PC-3 (cell line): ENCODE measurements at regions not wholly inside any gene's neighbourhood (a gene's known extent, or its start where the extent isn't known, plus 50 kb on each side); places are given as distances from the start of the nearest gene placed in this dataset.

Experiments
- ATAC-seq: fragments of 200-7000 bp; cut with Tn5 transposase; 2 replicates; pipeline ENCODE4 v1.9.1; 2020; ENCODE audit warnings: mild to moderate bottlenecking, moderate library complexity
- BruUV-seq: library from RNA; stranded (reverse); fragments of 400-500 nt; replicated peaks from 2 replicates; lab custom pipeline; 2021; lab: Mats Ljungman, UMichigan
- CTCF ChIA-PET: fragments of 300-600 bp; sonication (Branson Sonifier 250); formaldehyde crosslinking; loops from one replicate; lab custom pipeline; 2022; ENCODE audit warnings: antibody characterized with exemption; lab: Charles Lee
- POLR2A ChIA-PET: fragments of 300-600 bp; sonication (Branson Sonifier 250); formaldehyde crosslinking; loops from one replicate; lab custom pipeline; 2022; ENCODE audit warnings: antibody characterized with exemption; ENCODE audit not compliant: unreplicated experiment; lab: Charles Lee
- DNase-seq: peaks from one replicate; pipeline ENCODE4 v3.0.0-alpha.2; 2015
- H2AFZ ChIP-seq: fragments of 300-600 bp; sonication (generic); 2 replicates; pipeline ENCODE4 v1.6.0; 2016; ENCODE audit warnings: antibody characterized with exemption, low read length
- H3F3A ChIP-seq: fragments of 300-600 bp; sonication (generic); one replicate; pipeline ENCODE4 v1.6.0; 2017; ENCODE audit warnings: antibody characterized with exemption, low read length, control low read depth, mild to moderate bottlenecking; ENCODE audit not compliant: unreplicated experiment
- H3K27ac ChIP-seq: fragments of 300-600 bp; sonication (generic); 2 replicates; pipeline ENCODE4 v1.5.1; 2016; ENCODE audit warnings: mild to moderate bottlenecking, low read length
- H3K27me3 ChIP-seq: fragments of 300-600 bp; sonication (generic); 2 replicates; pipeline ENCODE4 v1.6.1; 2016; ENCODE audit warnings: low read length, mixed read lengths
- H3K36me3 ChIP-seq: fragments of 300-600 bp; sonication (generic); 2 replicates; pipeline ENCODE4 v1.6.1; 2016; ENCODE audit warnings: low read depth, mixed run types, low read length, mixed read lengths
- H3K4me1 ChIP-seq: fragments of 300-600 bp; sonication (generic); 2 replicates; pipeline ENCODE4 v1.5.1; 2016; ENCODE audit warnings: low read length; ENCODE audit not compliant: insufficient read depth
- H3K4me2 ChIP-seq: fragments of 300-600 bp; sonication (generic); 2 replicates; pipeline ENCODE4 v1.6.0; 2016; ENCODE audit warnings: low read length
- H3K4me3 ChIP-seq: fragments of 300-600 bp; sonication (generic); 2 replicates; pipeline ENCODE4 v1.5.1; 2016; ENCODE audit warnings: mild to moderate bottlenecking, low read length, mixed read lengths
- H3K79me2 ChIP-seq: fragments of 300-600 bp; sonication (generic); 2 replicates; pipeline ENCODE4 v1.6.1; 2017; ENCODE audit warnings: low read length, mixed read lengths
- H3K9ac ChIP-seq: fragments of 300-600 bp; sonication (generic); 2 replicates; pipeline ENCODE4 v1.6.0; 2016; ENCODE audit warnings: mild to moderate bottlenecking, low read length
- H3K9me2 ChIP-seq: fragments of 300-600 bp; sonication (generic); replicated peaks from 2 replicates; pipeline ENCODE4 v1.6.1; 2016; ENCODE audit warnings: mixed run types, low read length, mixed read lengths
- H3K9me3 ChIP-seq: fragments of 300-600 bp; sonication (generic); 2 replicates; pipeline ENCODE4 v1.6.1; 2016; ENCODE audit warnings: low read length, mixed read lengths
- H4K20me1 ChIP-seq: fragments of 300-600 bp; sonication (generic); 2 replicates; pipeline ENCODE4 v1.6.1; 2016; ENCODE audit warnings: low read length, mixed read lengths
- CTCF ChIP-seq: fragments of 300-600 bp; sonication (generic); conservative IDR thresholded peaks from 2 replicates; pipeline ENCODE4 v1.5.1; 2017; ENCODE audit warnings: antibody characterized with exemption, low read depth, mild to moderate bottlenecking, low read length
- EZH2 ChIP-seq: fragments of 300-600 bp; sonication (generic); IDR thresholded peaks from one replicate; pipeline ENCODE4 v1.6.1; 2017; ENCODE audit warnings: antibody characterized with exemption, mild to moderate bottlenecking, low read length; ENCODE audit not compliant: unreplicated experiment
- EZH2phosphoT487 ChIP-seq: fragments of 300-600 bp; sonication (generic); IDR thresholded peaks from 2 replicates; pipeline ENCODE4 v1.6.1; 2018; ENCODE audit warnings: mild to moderate bottlenecking, antibody characterized with exemption, low read length, borderline replicate concordance
- intact Hi-C: fragments of 100-400 bp; cut with micrococcal nuclease; formaldehyde crosslinking; loops from 2 replicates; pipeline ENCODE4 v1.9.0; 2023

GRCh38 chr7:119320316-119320715 is 952.7 kb upstream of the KCND2 start:
- H3K27ac ChIP-seq: no peak overlapping the region
- no peaks in the 10 kb centered on the region for H3F3A ChIP-seq
- no peak overlapping the region for H2AFZ ChIP-seq
- POLR2A ChIA-PET: no interaction called here
- H3K79me2 ChIP-seq: no peaks in the 10 kb centered on the region
- H3K36me3 ChIP-seq: no peaks in the 10 kb centered on the region
- intact Hi-C loops: no loop called here
- H3K4me2 ChIP-seq: no peak overlapping the region
- BruUV-seq: no TSS peak
- no peaks in the 10 kb centered on the region for H4K20me1 ChIP-seq
- no peak for TF ChIP-seq EZH2phosphoT487
- peak; percentile 27; the same call in 1 of the 2 replicates for TF ChIP-seq CTCF
- no peak overlapping the region for H3K9ac ChIP-seq
- H3K4me1 ChIP-seq: no peaks in the 10 kb centered on the region
- peak; percentile 49; the same call in 1 of the 2 replicates for ATAC-seq
- no peak overlapping the region for H3K4me3 ChIP-seq
- CTCF ChIA-PET: interaction anchor here (0.6 kb wide), 1 partner anchor 439 kb away, joined by 3 read pairs; no protein-coding TSS in a partner anchor
- peak; percentile 41 for DNase-seq
- no peaks in the 10 kb centered on the region for H3K9me2 ChIP-seq
- no peaks in the 10 kb centered on the region for H3K27me3 ChIP-seq
- no peaks in the 10 kb centered on the region for H3K9me3 ChIP-seq

GRCh38 chr7:119329715-119330114 is 943.3 kb upstream of the KCND2 start:
- no peaks in the 10 kb centered on the region for H3K4me1 ChIP-seq
- no peak overlapping the region for H2AFZ ChIP-seq
- POLR2A ChIA-PET: no interaction called here
- intact Hi-C loops: no loop called here
- BruUV-seq: no TSS peak
- H3K9me2 ChIP-seq: no peaks in the 10 kb centered on the region
- TF ChIP-seq EZH2phosphoT487 (no peak), CTCF (no peak), EZH2 (no peak)
- H3K27me3 ChIP-seq: no peaks in the 10 kb centered on the region
- H3K4me3 ChIP-seq: no peak overlapping the region
- no peaks in the 10 kb centered on the region for H3K36me3 ChIP-seq
- CTCF ChIA-PET: no interaction called here
- no peaks in the 10 kb centered on the region for H3F3A ChIP-seq
- no peak for ATAC-seq
- H3K27ac ChIP-seq: no peak overlapping the region
- no peak overlapping the region for H3K9ac ChIP-seq
- no peaks in the 10 kb centered on the region for H3K9me3 ChIP-seq
- H4K20me1 ChIP-seq: no peaks in the 10 kb centered on the region
- H3K4me2 ChIP-seq: no peak overlapping the region
- H3K79me2 ChIP-seq: no peaks in the 10 kb centered on the region
- no peak for DNase-seq

- no peaks in the 10 kb centered on the region for H3F3A ChIP-seq
- H3K36me3 ChIP-seq: no peaks in the 10 kb centered on the region
- H3K4me2 ChIP-seq: no peak overlapping the region
- intact Hi-C loops: loop anchor here (5.0 kb wide), 1 partner anchor 78 kb away; no protein-coding TSS in a partner anchor
- TF ChIP-seq EZH2 (no peak), EZH2phosphoT487 (no peak), CTCF (no peak)
- no peak overlapping the region for H3K9ac ChIP-seq
- H3K27ac ChIP-seq: no peak overlapping the region
- POLR2A ChIA-PET: no interaction called here
- H3K4me1 ChIP-seq: no peaks in the 10 kb centered on the region
- H3K4me3 ChIP-seq: no peak overlapping the region
- H2AFZ ChIP-seq: no peak overlapping the region
- no peaks in the 10 kb centered on the region for H3K9me3 ChIP-seq
- peak; percentile 83 for DNase-seq
- H3K79me2 ChIP-seq: no peaks in the 10 kb centered on the region
- CTCF ChIA-PET: no interaction called here
- H3K9me2 ChIP-seq: no peaks in the 10 kb centered on the region
- ATAC-seq: peak; percentile 98
- BruUV-seq: no TSS peak
- no peaks in the 10 kb centered on the region for H4K20me1 ChIP-seq
- no peaks in the 10 kb centered on the region for H3K27me3 ChIP-seq
Observed at GRCh38 chr7:119335405-119335804, 937.6 kb upstream of the KCND2 start.
